GM23338 (cell line): ENCODE measurements at regions not wholly inside any gene's neighbourhood (a gene's known extent, or its start where the extent isn't known, plus 50 kb on each side); places are given as distances from the start of the nearest gene placed in this dataset.

Source experiments
- ATAC-seq: fragments of 200-7000 bp; cut with Tn5 transposase; 3 replicates; pipeline ENCODE4 v1.9.1; 2020
- DNase-seq: peaks from one replicate; pipeline ENCODE4 v3.0.0-alpha.2; 2015; ENCODE audit warnings: low spot score
- H2AFZ ChIP-seq: fragments of 200-600 bp; sonication (generic); 2 replicates; pipeline ENCODE4 v1.8.0; 2016; ENCODE audit warnings: antibody characterized with exemption, mild to moderate bottlenecking, moderate library complexity
- H3F3A ChIP-seq: fragments of 200-600 bp; sonication (generic); replicated peaks from 2 replicates; pipeline ENCODE4 v1.8.0; 2017; ENCODE audit warnings: antibody characterized with exemption, mixed run types, low read depth
- H3K27ac ChIP-seq: fragments of 200-600 bp; sonication (generic); 2 replicates; pipeline ENCODE4 v1.6.1; 2016; ENCODE audit warnings: low read depth
- H3K27me3 ChIP-seq: fragments of 200-600 bp; sonication (generic); 2 replicates; pipeline ENCODE4 v1.8.0; 2016; ENCODE audit warnings: mild to moderate bottlenecking, mixed run types, moderate library complexity; ENCODE audit not compliant: insufficient read depth
- H3K36me3 ChIP-seq: fragments of 200-600 bp; sonication (generic); 2 replicates; pipeline ENCODE4 v1.8.0; 2016; ENCODE audit warnings: mild to moderate bottlenecking; ENCODE audit not compliant: insufficient read depth
- H3K4me1 ChIP-seq: fragments of 200-600 bp; sonication (generic); 2 replicates; pipeline ENCODE4 v1.8.0; 2016; ENCODE audit warnings: mild to moderate bottlenecking, moderate library complexity; ENCODE audit not compliant: insufficient read depth
- H3K4me2 ChIP-seq: fragments of 200-600 bp; sonication (generic); 2 replicates; pipeline ENCODE4 v1.7.1; 2017; ENCODE audit warnings: mixed run types
- H3K4me3 ChIP-seq: fragments of 200-600 bp; sonication (generic); 2 replicates; pipeline ENCODE4 v1.6.1; 2016; ENCODE audit warnings: mixed run types
- H3K79me2 ChIP-seq: fragments of 200-600 bp; sonication (generic); replicated peaks from 2 replicates; pipeline ENCODE4 v1.8.0; 2017; ENCODE audit warnings: mild to moderate bottlenecking; ENCODE audit not compliant: insufficient read depth
- H3K9me2 ChIP-seq: fragments of 200-600 bp; sonication (generic); 2 replicates; pipeline ENCODE4 v1.8.0; 2017; ENCODE audit not compliant: insufficient read depth
- H4K20me1 ChIP-seq: fragments of 200-600 bp; sonication (generic); replicated peaks from 2 replicates; pipeline ENCODE4 v1.8.0; 2017; ENCODE audit warnings: mild to moderate bottlenecking; ENCODE audit not compliant: insufficient read depth
- H3K27ac Mint-ChIP-seq: 2 replicates; pipeline ENCODE4 v1.8.0; 2020; ENCODE audit warnings: inconsistent platforms, mild to moderate bottlenecking, moderate library complexity, mixed read lengths
- H3K27me3 Mint-ChIP-seq: 3 replicates; pipeline ENCODE4 v1.8.0; 2022; ENCODE audit warnings: low read depth, mild to moderate bottlenecking, moderate library complexity, mixed read lengths, inconsistent platforms; ENCODE audit not compliant: insufficient read depth, poor library complexity
- H3K36me3 Mint-ChIP-seq: 3 replicates; pipeline ENCODE4 v1.8.0; 2021; ENCODE audit warnings: low read depth, mild to moderate bottlenecking, inconsistent platforms, moderate library complexity, mixed read lengths
- H3K4me1 Mint-ChIP-seq: 3 replicates; pipeline ENCODE4 v1.8.0; 2020; ENCODE audit warnings: mild to moderate bottlenecking, inconsistent platforms, mixed read lengths
- H3K4me3 Mint-ChIP-seq: 3 replicates; pipeline ENCODE4 v1.8.0; 2021; ENCODE audit warnings: moderate library complexity, mild to moderate bottlenecking, inconsistent platforms, mixed read lengths
- H3K9me3 Mint-ChIP-seq: 3 replicates; pipeline ENCODE4 v1.8.0; 2020; ENCODE audit warnings: moderate library complexity, mild to moderate bottlenecking, inconsistent platforms, mixed read lengths
- CREB1 ChIP-seq: fragments of 250-450 bp; sonication (Bioruptor Pico); IDR thresholded peaks from 2 replicates; pipeline ENCODE4 v1.5.0; 2020; ENCODE audit warnings: low read depth, mild to moderate bottlenecking, moderate library complexity
- CTCF ChIP-seq, 2 experiments: fragments of 200-600 bp in 1 of 2; sonication (generic) in 1 of 2; conservative IDR thresholded peaks; 2 replicates each; pipeline versions ENCODE4 v1.5.1 to v1.6.1; 2016 to 2017; ENCODE audit warnings: antibody characterized with exemption in 2 of 2, low read depth in 2 of 2, mild to moderate bottlenecking in 2 of 2, moderate library complexity in 1 of 2
- ETS1 ChIP-seq: IDR thresholded peaks from 2 replicates; pipeline ENCODE4 v1.6.1; 2016; ENCODE audit warnings: antibody characterized with exemption
- EZH2 ChIP-seq: fragments of 200-600 bp; sonication (generic); IDR thresholded peaks from one replicate; pipeline ENCODE4 v1.8.0; 2017; ENCODE audit warnings: antibody characterized with exemption, mild to moderate bottlenecking, low read depth; ENCODE audit not compliant: unreplicated experiment
- EZH2phosphoT487 ChIP-seq: fragments of 200-600 bp; sonication (generic); IDR thresholded peaks from one replicate; pipeline ENCODE4 v1.8.1; 2018; ENCODE audit warnings: antibody characterized with exemption; ENCODE audit not compliant: unreplicated experiment
- JUNB ChIP-seq: IDR thresholded peaks from one replicate; pipeline ENCODE4 v1.6.1; 2016; ENCODE audit warnings: antibody characterized with exemption; ENCODE audit not compliant: unreplicated experiment
- NANOG ChIP-seq: IDR thresholded peaks from 2 replicates; pipeline ENCODE4 v1.6.1; 2016; ENCODE audit warnings: antibody characterized with exemption, borderline replicate concordance
- POLR2AphosphoS5 ChIP-seq: IDR thresholded peaks from 2 replicates; pipeline ENCODE4 v1.6.1; 2016; ENCODE audit warnings: antibody characterized with exemption, low read depth
- REST ChIP-seq: IDR thresholded peaks from one replicate; pipeline ENCODE4 v1.6.1; 2018; ENCODE audit warnings: antibody characterized with exemption; ENCODE audit not compliant: unreplicated experiment
- STAT1 ChIP-seq: IDR thresholded peaks from one replicate; pipeline ENCODE4 v1.6.1; 2016; ENCODE audit warnings: antibody characterized with exemption; ENCODE audit not compliant: unreplicated experiment
- ZNF114 ChIP-seq: fragments of 250-450 bp; sonication (Bioruptor Pico); IDR thresholded peaks from 2 replicates; pipeline ENCODE4 v1.5.0; 2020; ENCODE audit warnings: mild to moderate bottlenecking, moderate library complexity
- ZNF331 ChIP-seq: fragments of 250-450 bp; sonication (Bioruptor Pico); IDR thresholded peaks from 2 replicates; pipeline ENCODE4 v1.5.0; 2020; ENCODE audit warnings: low read depth, mild to moderate bottlenecking, moderate library complexity
- ZNF462 ChIP-seq: fragments of 250-450 bp; sonication (Bioruptor Pico); IDR thresholded peaks from 2 replicates; pipeline ENCODE4 v1.5.0; 2020; ENCODE audit warnings: mild to moderate bottlenecking, moderate library complexity

GRCh38 chr14:89661392-89661791, 244.4 kb upstream of the FOXN3 start:
- no peak for ATAC-seq
- H3K27ac Mint-ChIP-seq: no peak overlapping the region

More at GRCh38 chr14:89661392-89661791, 244.4 kb upstream of the FOXN3 start:
- Mint-ChIP-seq H3K36me3 (peaks cover 22% of the 10 kb centered on the region), H3K4me1 (0 out of 3 replicates have a peak, but pooled peaks cover 2% of the 10 kb centered on the region), H3K27me3 (peaks cover 4% of the 10 kb centered on the region), H3K9me3 (peaks cover 25% of the 10 kb centered on the region), H3K4me3 (no peak overlapping the region)
- H3F3A ChIP-seq: no peaks in the 10 kb centered on the region
- H3K27ac ChIP-seq: no peak overlapping the region
- TF ChIP-seq CTCF (conservative IDR thresholded peaks at IDR 0.05; ENCODE audit: low read depth in 2 of 2) (no peak), POLR2AphosphoS5 (no peak), EZH2 (no peak), ETS1 (no peak), ZNF114 (CRISPR knock-in tag) (no peak), ZNF462 (CRISPR knock-in tag) (no peak), NANOG (no peak), ZNF331 (CRISPR knock-in tag) (no peak), REST (no peak), STAT1 (no peak), EZH2phosphoT487 (no peak), JUNB (no peak), CREB1 (CRISPR knock-in tag) (no peak)
- H3K36me3 ChIP-seq: 0 out of 2 replicates have a peak, but pooled peaks cover 3% of the 10 kb centered on the region
- no peaks in the 10 kb centered on the region for H3K4me1 ChIP-seq
- H4K20me1 ChIP-seq: no peaks in the 10 kb centered on the region
- H3K79me2 ChIP-seq: no peaks in the 10 kb centered on the region
- H3K4me2 ChIP-seq: no peak overlapping the region
- no peak overlapping the region for H2AFZ ChIP-seq
- H3K9me2 ChIP-seq: peaks cover 10% of the 10 kb centered on the region
- no peaks in the 10 kb centered on the region for H3K27me3 ChIP-seq
- no peak for DNase-seq
- no peak overlapping the region for H3K4me3 ChIP-seq
